H9 (cell line): ENCODE measurements at regions not wholly inside any gene's neighbourhood (a gene's known extent, or its start where the extent isn't known, plus 50 kb on each side); places are given as distances from the start of the nearest gene placed in this dataset.

Experiments
- DNase-seq: peaks from one replicate; pipeline ENCODE4 v3.0.0-alpha.2; 2017
- H2AFZ ChIP-seq: one replicate; pipeline ENCODE4 v1.6.1; 2013; ENCODE audit warnings: mild to moderate bottlenecking, low read length, control low read depth, moderate library complexity
- H2AK5ac ChIP-seq: 2 replicates; pipeline ENCODE4 v1.6.1; 2013; ENCODE audit warnings: low read length, control low read depth, mixed read lengths; ENCODE audit not compliant: insufficient read length
- H2BK120ac ChIP-seq: one replicate; pipeline ENCODE4 v1.6.1; 2013; ENCODE audit warnings: low read depth, mild to moderate bottlenecking, low read length, control low read depth, inconsistent platforms; ENCODE audit not compliant: poor library complexity, severe bottlenecking
- H2BK12ac ChIP-seq: 2 replicates; pipeline ENCODE4 v1.6.1; 2013; ENCODE audit warnings: low read length, control low read depth, mixed read lengths, low read depth; ENCODE audit not compliant: insufficient read length
- H2BK15ac ChIP-seq: 2 replicates; pipeline ENCODE4 v1.6.1; 2013; ENCODE audit warnings: low read depth, low read length, control low read depth
- H2BK20ac ChIP-seq: one replicate; pipeline ENCODE4 v1.6.1; 2013; ENCODE audit warnings: low read depth, mild to moderate bottlenecking, low read length, control low read depth, inconsistent platforms; ENCODE audit not compliant: poor library complexity, severe bottlenecking
- H2BK5ac ChIP-seq: 2 replicates; pipeline ENCODE4 v1.6.1; 2013; ENCODE audit warnings: low read length, control low read depth, mixed read lengths; ENCODE audit not compliant: insufficient read length
- H3K14ac ChIP-seq: 2 replicates; pipeline ENCODE4 v1.6.1; 2013; ENCODE audit warnings: low read length, control low read depth; ENCODE audit not compliant: insufficient read depth
- H3K18ac ChIP-seq: 2 replicates; pipeline ENCODE4 v1.6.1; 2013; ENCODE audit warnings: low read depth, mild to moderate bottlenecking, mixed read lengths, low read length, control low read depth; ENCODE audit not compliant: insufficient read length
- H3K23ac ChIP-seq: 2 replicates; pipeline ENCODE4 v1.6.1; 2013; ENCODE audit warnings: low read length, control low read depth, mixed read lengths, low read depth; ENCODE audit not compliant: insufficient read length
- H3K23me2 ChIP-seq: 2 replicates; pipeline ENCODE4 v1.6.1; 2013; ENCODE audit warnings: low read depth, mild to moderate bottlenecking, mixed read lengths, low read length, control low read depth; ENCODE audit not compliant: insufficient read length, poor library complexity, severe bottlenecking
- H3K27ac ChIP-seq: 2 replicates; pipeline ENCODE4 v1.5.1; 2013; ENCODE audit warnings: low read length, control low read depth, mixed read lengths, low read depth; ENCODE audit not compliant: insufficient read length
- H3K27me3 ChIP-seq: 2 replicates; pipeline ENCODE4 v1.6.1; 2013; ENCODE audit warnings: low read length, control low read depth, inconsistent platforms; ENCODE audit not compliant: insufficient read depth
- H3K4ac ChIP-seq: 2 replicates; pipeline ENCODE4 v1.6.1; 2013; ENCODE audit warnings: low read depth, mild to moderate bottlenecking, control low read depth, inconsistent platforms, low read length, moderate library complexity
- H3K4me1 ChIP-seq: 2 replicates; pipeline ENCODE4 v1.6.1; 2013; ENCODE audit warnings: low read length, control low read depth, inconsistent platforms; ENCODE audit not compliant: insufficient read depth
- H3K4me2 ChIP-seq: 2 replicates; pipeline ENCODE4 v1.6.1; 2013; ENCODE audit warnings: low read length, control low read depth, mixed read lengths; ENCODE audit not compliant: insufficient read length, insufficient read depth
- H3K56ac ChIP-seq: 2 replicates; pipeline ENCODE4 v1.6.1; 2013; ENCODE audit warnings: low read depth, mild to moderate bottlenecking, mixed read lengths, low read length, control low read depth; ENCODE audit not compliant: insufficient read length
- H3K79me1 ChIP-seq: 2 replicates; pipeline ENCODE4 v1.6.1; 2013; ENCODE audit warnings: low read depth, mild to moderate bottlenecking, moderate library complexity, low read length, control low read depth, inconsistent platforms; ENCODE audit not compliant: insufficient read depth, poor library complexity, severe bottlenecking
- H3K79me2 ChIP-seq: 2 replicates; pipeline ENCODE4 v1.6.1; 2013; ENCODE audit warnings: low read length, control low read depth, inconsistent platforms; ENCODE audit not compliant: insufficient read depth
- H3K9ac ChIP-seq: 2 replicates; pipeline ENCODE4 v1.6.1; 2013; ENCODE audit warnings: low read length, control low read depth, mixed read lengths; ENCODE audit not compliant: insufficient read length; ENCODE audit errors: extremely low read depth
- H3K9me3 ChIP-seq: one replicate; pipeline ENCODE4 v1.6.1; 2013; ENCODE audit warnings: low read depth, low read length, inconsistent platforms; ENCODE audit not compliant: control insufficient read depth
- H3T11ph ChIP-seq: one replicate; pipeline ENCODE4 v1.6.1; 2013; ENCODE audit warnings: mild to moderate bottlenecking, low read length, control low read depth, inconsistent platforms
- H4K20me1 ChIP-seq: one replicate; pipeline ENCODE4 v1.6.1; 2013; ENCODE audit not compliant: control insufficient read depth, insufficient read length, insufficient read depth
- H4K5ac ChIP-seq: 2 replicates; pipeline ENCODE4 v1.6.1; 2013; ENCODE audit warnings: low read depth, mild to moderate bottlenecking, mixed read lengths, low read length, control low read depth; ENCODE audit not compliant: insufficient read length
- H4K8ac ChIP-seq: replicated peaks from 2 replicates; pipeline ENCODE4 v1.6.1; 2013; ENCODE audit warnings: low read length, control low read depth, mixed read lengths, low read depth; ENCODE audit not compliant: insufficient read length
- H4K91ac ChIP-seq: 2 replicates; pipeline ENCODE4 v1.6.1; 2013; ENCODE audit warnings: low read depth, mild to moderate bottlenecking, moderate library complexity, mixed read lengths, low read length, control low read depth; ENCODE audit not compliant: insufficient read length
- H3K27ac Mint-ChIP-seq, 3 experiments: 2 replicates in 2 of 3; 3 replicates in 1 of 3; pipeline ENCODE4 v1.8.0; 2020 to 2021; ENCODE audit warnings: mixed read lengths in 3 of 3, mild to moderate bottlenecking in 1 of 3, moderate library complexity in 1 of 3
- H3K27me3 Mint-ChIP-seq: 2 replicates; pipeline ENCODE4 v1.8.0; 2021; ENCODE audit warnings: low read depth, mild to moderate bottlenecking, moderate library complexity, mixed read lengths
- H3K36me3 Mint-ChIP-seq, 3 experiments: 2 replicates in 2 of 3; 3 replicates in 1 of 3; pipeline ENCODE4 v1.8.0; 2020 to 2021; ENCODE audit warnings: low read depth in 3 of 3, mixed read lengths in 3 of 3; ENCODE audit not compliant: insufficient read depth in 1 of 3
- H3K4me1 Mint-ChIP-seq, 2 experiments: 2 replicates each; pipeline ENCODE4 v1.8.0; 2020; ENCODE audit warnings: mixed read lengths in 2 of 2
- H3K4me3 Mint-ChIP-seq, 2 experiments: 2 replicates in 1 of 2; 3 replicates in 1 of 2; pipeline ENCODE4 v1.8.0; 2020 to 2021; ENCODE audit warnings: mild to moderate bottlenecking in 2 of 2, mixed read lengths in 2 of 2, moderate library complexity in 1 of 2
- H3K9me3 Mint-ChIP-seq, 2 experiments: 2 replicates in 1 of 2; 3 replicates in 1 of 2; pipeline ENCODE4 v1.8.0; 2020; ENCODE audit warnings: mild to moderate bottlenecking in 2 of 2, mixed read lengths in 2 of 2, moderate library complexity in 1 of 2
- CTCF ChIP-seq: fragments of 200-600 bp; sonication (generic); conservative IDR thresholded peaks from 3 replicates; pipeline ENCODE4 v1.8.0; 2021; ENCODE audit warnings: antibody characterized with exemption, mild to moderate bottlenecking
- WGBS: extraction: QIAGEN DNeasy Blood & Tissue Kit; methylation state at CpG from one replicate; pipeline ENCODE4 v1.1.7; 2013; ENCODE audit warnings: missing lambda C conversion rate, low lambda C conversion rate, mixed read lengths; ENCODE audit not compliant: insufficient read length; ENCODE audit errors: extremely low coverage; 5-methylcytosine and 5-hydroxymethylcytosine counted together

GRCh38 chr18:60196836-60197606 is 175.6 kb downstream of the MC4R start:
- Histone ChIP-seq H3K4me1 (no peaks in the 10 kb centered on the region; the same call in 1 of the 2 replicates), H2AK5ac (no peak overlapping the region), H3K4me2 (no peak overlapping the region), H3T11ph (no peak overlapping the region), H3K23ac (no peak overlapping the region), H2AFZ (no peak overlapping the region), H3K27ac (no peak overlapping the region), H3K4ac (no peak overlapping the region), H4K91ac (no peak overlapping the region), H2BK15ac (no peak overlapping the region), H3K27me3 (no peaks in the 10 kb centered on the region), H2BK120ac (no peak overlapping the region), H3K23me2 (no peaks in the 10 kb centered on the region), H3K79me1 (no peaks in the 10 kb centered on the region), H3K79me2 (no peaks in the 10 kb centered on the region), H3K9ac (no peak overlapping the region), H2BK5ac (no peak overlapping the region), H2BK12ac (no peak overlapping the region), H4K20me1 (no peaks in the 10 kb centered on the region), H3K56ac (no peak overlapping the region), H3K14ac (no peak overlapping the region), H3K9me3 (no peaks in the 10 kb centered on the region), H2BK20ac (no peak overlapping the region), H4K5ac (no peak overlapping the region), H3K18ac (no peak overlapping the region), H4K8ac (no peak overlapping the region)
- H3K27ac Mint-ChIP-seq, result no peak overlapping the region
- peaks cover 4 to 9% of the 10 kb centered on the region in 2 experiments for H3K4me1 Mint-ChIP-seq
- no peak for DNase-seq
- H3K4me3 Mint-ChIP-seq, result no peak overlapping the region
- peaks cover 2% of the 10 kb centered on the region in 2 experiments; a peak in 2 of 5 replicates for H3K9me3 Mint-ChIP-seq
- H3K27me3 Mint-ChIP-seq, result no peaks in the 10 kb centered on the region
- peaks cover 0 to 4% (median 0%) of the 10 kb centered on the region in 3 experiments; a peak in 2 of 7 replicates for H3K36me3 Mint-ChIP-seq
- WGBS, result no CpG with 5 or more reads among the region's 6 CpGs
- no peak for TF ChIP-seq CTCF
